ENCODE measurements at regions not wholly inside any gene's neighbourhood (a gene's known extent, or its start where the extent isn't known, plus 50 kb on each side); places are given as distances from the start of the nearest gene placed in this dataset.

DNA sequence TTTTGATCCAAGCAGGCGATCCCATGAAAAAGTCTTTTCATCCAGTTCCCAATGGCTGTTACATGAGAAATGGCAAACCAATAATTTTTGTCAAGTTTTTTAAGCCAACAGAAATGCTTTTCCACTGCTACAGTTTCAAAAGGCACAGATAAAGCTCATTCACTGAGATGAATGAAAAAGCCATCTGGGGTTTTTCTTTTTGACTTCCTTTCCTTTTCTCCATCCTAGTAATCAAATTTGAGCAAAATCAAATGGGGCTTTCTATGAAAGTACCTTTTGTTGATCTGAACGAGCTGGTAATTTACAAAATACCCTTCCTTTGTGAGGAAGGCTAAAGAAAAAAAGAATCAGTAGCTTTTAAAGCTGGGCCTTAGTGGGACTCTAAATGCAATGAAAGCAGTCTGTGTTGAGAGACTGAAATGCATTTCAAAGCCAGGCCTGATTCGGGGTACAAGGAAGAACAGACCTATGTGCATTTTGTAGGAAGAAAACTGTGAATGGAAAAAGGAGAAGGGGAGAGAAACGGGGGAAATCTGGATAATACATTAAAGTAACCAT is 185.2 kb upstream of the DNAJC19 start:
- no peak for DNase-seq (ENCODE audit: extremely low read depth, low read depth)
- TF ChIP-seq, protein P1, sequence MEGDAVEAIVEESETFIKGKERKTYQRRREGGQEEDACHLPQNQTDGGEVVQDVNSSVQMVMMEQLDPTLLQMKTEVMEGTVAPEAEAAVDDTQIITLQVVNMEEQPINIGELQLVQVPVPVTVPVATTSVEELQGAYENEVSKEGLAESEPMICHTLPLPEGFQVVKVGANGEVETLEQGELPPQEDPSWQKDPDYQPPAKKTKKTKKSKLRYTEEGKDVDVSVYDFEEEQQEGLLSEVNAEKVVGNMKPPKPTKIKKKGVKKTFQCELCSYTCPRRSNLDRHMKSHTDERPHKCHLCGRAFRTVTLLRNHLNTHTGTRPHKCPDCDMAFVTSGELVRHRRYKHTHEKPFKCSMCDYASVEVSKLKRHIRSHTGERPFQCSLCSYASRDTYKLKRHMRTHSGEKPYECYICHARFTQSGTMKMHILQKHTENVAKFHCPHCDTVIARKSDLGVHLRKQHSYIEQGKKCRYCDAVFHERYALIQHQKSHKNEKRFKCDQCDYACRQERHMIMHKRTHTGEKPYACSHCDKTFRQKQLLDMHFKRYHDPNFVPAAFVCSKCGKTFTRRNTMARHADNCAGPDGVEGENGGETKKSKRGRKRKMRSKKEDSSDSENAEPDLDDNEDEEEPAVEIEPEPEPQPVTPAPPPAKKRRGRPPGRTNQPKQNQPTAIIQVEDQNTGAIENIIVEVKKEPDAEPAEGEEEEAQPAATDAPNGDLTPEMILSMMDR (IDR thresholded peaks at IDR 0.05; ENCODE audit: low read depth, low read length) = no peak

DNA sequence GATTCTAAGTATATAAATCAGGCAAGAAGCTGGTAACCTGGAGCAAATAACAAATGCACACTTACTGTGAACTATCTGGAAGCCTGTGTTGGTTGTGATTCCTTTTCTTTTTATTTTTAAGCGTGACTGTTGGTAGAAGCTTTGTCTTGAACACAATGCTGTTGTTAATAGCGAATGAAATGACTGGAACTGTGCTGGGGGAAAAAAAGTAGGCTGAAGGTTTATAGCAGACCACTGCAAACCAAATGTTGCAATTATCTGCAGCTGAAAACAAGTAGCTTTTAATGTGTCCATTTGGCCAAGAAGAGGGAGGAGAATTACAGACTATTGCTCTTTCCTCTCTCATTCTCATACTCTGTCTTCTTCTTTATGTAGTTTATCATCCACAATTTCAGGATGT is 184.5 kb upstream of the DNAJC19 start:
- no peak for DNase-seq (ENCODE audit: extremely low read depth, low read depth)
- TF ChIP-seq, protein P1 (IDR thresholded peaks at IDR 0.05; ENCODE audit: low read depth, low read length) = no peak

DNA sequence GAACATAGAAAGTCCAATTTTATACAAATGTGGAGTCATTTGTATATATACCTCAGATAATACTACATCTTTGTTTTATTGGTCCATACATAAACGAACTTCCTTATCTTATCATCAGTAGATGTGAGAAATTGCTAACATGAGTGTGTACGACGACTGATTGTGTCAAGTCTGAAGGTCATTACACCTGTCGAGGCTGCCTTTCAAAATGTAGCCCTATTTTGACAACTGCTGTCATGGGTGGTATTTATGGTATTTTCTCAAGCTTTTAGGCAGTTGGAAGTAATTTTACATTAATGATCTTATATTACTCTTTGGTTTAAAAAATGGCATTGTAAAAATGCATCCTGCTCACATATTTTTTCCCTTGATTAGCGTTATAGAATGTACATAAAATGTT is 183.7 kb upstream of the DNAJC19 start:
- TF ChIP-seq, protein P1 (IDR thresholded peaks at IDR 0.05; ENCODE audit: low read depth, low read length) = no peak
- DNase-seq (ENCODE audit: extremely low read depth, low read depth) = no peak

DNA sequence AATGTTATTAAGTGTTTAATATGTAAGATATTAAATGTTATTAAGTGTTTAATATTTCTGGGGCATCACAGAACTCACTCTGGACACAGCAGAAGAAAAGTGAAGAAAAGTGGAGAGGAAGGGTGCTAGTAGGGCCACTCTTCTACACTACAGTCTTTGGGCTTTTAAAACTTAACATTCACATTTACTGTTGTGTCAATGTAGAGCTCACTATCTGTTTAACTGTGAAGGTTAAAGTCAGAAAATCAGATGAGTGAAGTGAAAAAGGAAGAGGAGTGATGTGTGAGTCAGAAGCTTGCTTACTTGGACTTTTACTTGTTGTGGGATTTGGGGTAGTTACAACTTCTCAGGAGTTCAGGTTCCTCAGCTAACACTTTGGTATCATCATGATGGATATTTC is 145.3 kb upstream of the DNAJC19 start:
- TF ChIP-seq, protein P1 (IDR thresholded peaks at IDR 0.05; ENCODE audit: low read depth, low read length) = no peak
- no peak for DNase-seq (ENCODE audit: extremely low read depth, low read depth)

DNA sequence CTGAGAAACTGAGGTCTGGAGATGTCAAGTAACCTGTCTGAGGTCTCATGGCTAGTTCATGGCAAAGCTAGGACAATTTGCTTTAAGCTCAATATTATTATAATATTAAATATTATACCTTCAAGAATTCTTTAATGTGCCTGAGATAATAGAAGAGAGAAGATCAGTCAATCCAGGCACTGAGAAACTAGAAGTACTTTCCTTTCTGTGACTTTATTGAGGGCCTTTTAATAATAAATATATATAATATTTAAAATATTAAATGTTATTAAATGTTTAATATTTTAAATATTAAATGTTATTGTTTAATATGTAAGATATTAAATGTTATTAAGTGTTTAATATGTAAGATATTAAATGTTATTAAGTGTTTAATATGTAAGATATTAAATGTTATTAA is 144.3 kb upstream of the DNAJC19 start:
- DNase-seq (ENCODE audit: extremely low read depth, low read depth) = no peak
- TF ChIP-seq, protein P1 (IDR thresholded peaks at IDR 0.05; ENCODE audit: low read depth, low read length) = no peak

DNA sequence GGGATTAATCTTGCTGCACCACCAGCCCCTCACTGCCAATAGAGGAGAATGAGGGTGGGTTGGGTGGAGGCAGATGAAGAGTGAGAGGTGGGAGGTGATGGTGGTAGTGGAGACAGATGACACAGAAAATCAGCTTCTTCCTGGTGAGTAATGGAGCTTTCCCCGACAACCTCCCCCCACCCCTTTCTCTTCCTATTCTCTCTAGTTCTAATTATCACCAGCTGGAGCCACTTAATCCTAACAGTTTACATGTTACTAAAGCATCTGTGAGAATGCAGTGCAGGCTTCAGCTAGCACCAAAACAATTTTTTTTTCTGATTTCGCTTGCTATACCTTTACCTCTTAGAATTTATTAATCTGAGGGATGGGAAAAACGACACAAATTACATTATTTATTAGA is 116.1 kb upstream of the DNAJC19 start:
- TF ChIP-seq, protein P1 (IDR thresholded peaks at IDR 0.05; ENCODE audit: low read depth, low read length) = no peak
- no peak for DNase-seq (ENCODE audit: extremely low read depth, low read depth)

DNA sequence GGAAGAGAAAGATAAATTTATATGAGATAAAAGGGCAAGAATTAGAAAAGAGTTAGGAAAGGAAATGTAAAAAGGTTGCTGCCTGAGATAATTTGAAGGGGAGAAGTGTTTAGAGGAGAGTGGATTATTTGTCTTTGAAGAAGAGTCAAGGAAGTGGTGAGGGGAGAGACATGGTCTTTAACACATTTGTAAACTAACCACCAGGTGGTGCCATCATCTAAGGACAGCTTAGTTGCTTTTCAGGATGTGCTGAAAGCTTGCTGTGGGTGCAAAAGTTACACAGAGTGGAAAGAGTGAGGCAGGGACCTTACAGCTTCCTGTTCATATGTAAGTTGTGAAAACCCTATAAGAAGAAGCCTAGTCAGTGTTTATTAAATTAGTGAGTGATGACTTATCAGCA is 114.1 kb upstream of the DNAJC19 start:
- no peak for DNase-seq (ENCODE audit: extremely low read depth, low read depth)
- TF ChIP-seq, protein P1 (IDR thresholded peaks at IDR 0.05; ENCODE audit: low read depth, low read length) = no peak
